B cell (primary cell): ENCODE measurements at regions not wholly inside any gene's neighbourhood (a gene's known extent, or its start where the extent isn't known, plus 50 kb on each side); places are given as distances from the start of the nearest gene placed in this dataset.

Experiments
- ATAC-seq: fragments of 200-7000 bp; cut with Tn5 transposase; one replicate; pipeline ENCODE4 v1.10.0; 2021; ENCODE audit warnings: low read depth, mild to moderate bottlenecking, moderate number of reproducible peaks, moderate library complexity
- CTCF ChIA-PET: fragments of 350-600 bp; sonication (Branson Sonifier 250); formaldehyde crosslinking; loops from one replicate; lab custom pipeline; 2021; ENCODE audit warnings: antibody characterized with exemption, inconsistent platforms; lab: Charles Lee
- POLR2A ChIA-PET: fragments of 350-600 bp; sonication (Branson Sonifier 250); formaldehyde crosslinking; loops from one replicate; lab custom pipeline; 2021; ENCODE audit warnings: antibody characterized with exemption; lab: Charles Lee
- DNase-seq: peaks from one replicate; pipeline ENCODE4 v3.0.0; 2013
- H2AFZ ChIP-seq: 2 replicates; pipeline ENCODE4 v1.6.1; 2012; ENCODE audit warnings: mild to moderate bottlenecking, low read depth, low read length; ENCODE audit not compliant: insufficient read depth, poor library complexity, severe bottlenecking
- H3K27ac ChIP-seq, 2 donors: 1 replicate in 1 of 2; 2 replicates in 1 of 2; pipeline ENCODE4 v1.5.1; 2012 to 2013; ENCODE audit warnings: low read length in 2 of 2, mild to moderate bottlenecking in 2 of 2, moderate library complexity in 1 of 2
- H3K27me3 ChIP-seq, 4 experiments: fragments of 200-600 bp in 1 of 4; sonication (generic) in 1 of 4; replicated peaks in 1 of 4; 1 replicate in 2 of 4; 2 replicates in 2 of 4; pipeline versions ENCODE4 v1.6.1 to v1.7.0; 2013 to 2016; ENCODE audit warnings: low read length in 3 of 4, mild to moderate bottlenecking in 2 of 4, mixed read lengths in 1 of 4, moderate library complexity in 1 of 4; ENCODE audit not compliant: insufficient read depth in 4 of 4, control insufficient read depth in 3 of 4; ENCODE audit errors: control extremely low read depth in 1 of 4
- H3K36me3 ChIP-seq, 2 experiments: replicated peaks in 1 of 2; 1 replicate in 1 of 2; 2 replicates in 1 of 2; pipeline versions ENCODE4 v1.6.1 to v1.7.1; 2013; ENCODE audit warnings: low read length in 1 of 2; ENCODE audit not compliant: insufficient read depth in 2 of 2, control insufficient read depth in 1 of 2; ENCODE audit errors: control extremely low read depth in 1 of 2, extremely low read depth in 1 of 2
- H3K4me1 ChIP-seq, 2 donors: fragments of 200-600 bp in 1 of 2; sonication (generic) in 1 of 2; 1 replicate in 1 of 2; 2 replicates in 1 of 2; pipeline versions ENCODE4 v1.5.1 to v1.6.1; 2013 to 2017; ENCODE audit warnings: low read length in 2 of 2; ENCODE audit not compliant: control insufficient read depth in 2 of 2, insufficient read depth in 2 of 2
- H3K4me2 ChIP-seq: replicated peaks from 2 replicates; pipeline ENCODE3; 2012; ENCODE audit warnings: mild to moderate bottlenecking, low read depth, low read length; ENCODE audit not compliant: poor library complexity, severe bottlenecking
- H3K4me3 ChIP-seq, 5 experiments: fragments of 200-600 bp in 1 of 5; sonication (generic) in 1 of 5; 1 replicate in 3 of 5; 2 replicates in 2 of 5; pipeline versions ENCODE4 v1.5.1 to v1.7.0; 2011 to 2016; ENCODE audit warnings: low read length in 4 of 5, mild to moderate bottlenecking in 4 of 5, low read depth in 2 of 5, control low read depth in 1 of 5, moderate library complexity in 1 of 5; ENCODE audit not compliant: insufficient read depth in 1 of 5; ENCODE audit errors: control extremely low read depth in 1 of 5, extremely low read depth in 1 of 5
- H3K79me2 ChIP-seq: fragments of 200-600 bp; sonication (generic); one replicate; pipeline ENCODE4 v1.6.0; 2016; ENCODE audit warnings: low read length; ENCODE audit not compliant: control insufficient read depth, insufficient read depth
- H3K9ac ChIP-seq: fragments of 200-600 bp; sonication (generic); 2 replicates; pipeline ENCODE4 v1.6.1; 2017; ENCODE audit warnings: mild to moderate bottlenecking, low read length, moderate library complexity
- H3K9me3 ChIP-seq, 3 donors: one replicate each; pipeline versions ENCODE4 v1.6.1 to v1.7.1; 2013; ENCODE audit warnings: low read length in 2 of 3; ENCODE audit not compliant: control insufficient read depth in 2 of 3, insufficient read depth in 1 of 3; ENCODE audit errors: control extremely low read depth in 1 of 3
- H4K20me1 ChIP-seq: 2 replicates; pipeline ENCODE4 v1.6.0; 2012; ENCODE audit warnings: mild to moderate bottlenecking, low read length; ENCODE audit not compliant: insufficient read depth, control insufficient read depth, poor library complexity, severe bottlenecking
- H3K27ac Mint-ChIP-seq: one replicate; pipeline ENCODE4 v1.8.0; 2021; ENCODE audit warnings: mixed read lengths
- H3K27me3 Mint-ChIP-seq: one replicate; pipeline ENCODE4 v1.8.0; 2021; ENCODE audit warnings: mixed read lengths
- H3K4me1 Mint-ChIP-seq: one replicate; pipeline ENCODE4 v1.8.0; 2021; ENCODE audit warnings: mixed read lengths
- H3K4me3 Mint-ChIP-seq: one replicate; pipeline ENCODE4 v1.8.0; 2021; ENCODE audit warnings: mixed read lengths
- H3K9me3 Mint-ChIP-seq: one replicate; pipeline ENCODE4 v1.8.0; 2022; ENCODE audit warnings: mixed read lengths; ENCODE audit not compliant: insufficient read depth
- EZH2 ChIP-seq: IDR thresholded peaks from 2 replicates; pipeline ENCODE4 v1.6.1; 2012; ENCODE audit warnings: borderline replicate concordance, low read depth, mild to moderate bottlenecking, moderate library complexity, low read length; ENCODE audit not compliant: insufficient read depth, poor library complexity, severe bottlenecking
- WGBS: methylation state at CpG from one replicate; pipeline ENCODE4 v1.1.5; 2013; ENCODE audit warnings: missing lambda C conversion rate; ENCODE audit not compliant: insufficient coverage; 5-methylcytosine and 5-hydroxymethylcytosine counted together
- intact Hi-C: fragments of 100-400 bp; cut with micrococcal nuclease; formaldehyde crosslinking; loops from one replicate; pipeline ENCODE4 v1.10.0; 2022
- TF ChIP-seq, protein P1 (sequence below): fragments of 200-600 bp; IDR thresholded peaks from one replicate; pipeline ENCODE4 v1.8.0; 2022; ENCODE audit warnings: antibody characterized with exemption, mild to moderate bottlenecking

DNA sequence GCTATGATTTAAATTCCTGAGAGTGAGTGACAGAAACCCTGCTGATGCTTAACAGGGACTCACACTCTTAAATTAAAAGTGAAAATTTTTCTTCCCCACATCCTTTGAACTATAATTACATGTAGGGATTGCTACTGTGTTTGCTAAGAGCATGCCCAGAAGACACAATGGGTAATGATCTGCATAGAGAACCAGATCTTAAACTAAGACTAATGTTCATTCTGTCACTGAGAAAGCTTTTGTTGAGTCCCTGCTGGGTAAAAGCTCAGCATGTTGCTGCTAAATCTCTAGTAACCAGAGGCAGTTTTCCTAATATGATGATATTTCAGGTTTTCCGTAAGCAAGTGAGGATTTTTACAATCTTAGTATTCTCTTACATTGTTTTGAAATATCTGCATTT lies 424.8 kb upstream of the SMC2 start:
- TF ChIP-seq, protein P1, sequence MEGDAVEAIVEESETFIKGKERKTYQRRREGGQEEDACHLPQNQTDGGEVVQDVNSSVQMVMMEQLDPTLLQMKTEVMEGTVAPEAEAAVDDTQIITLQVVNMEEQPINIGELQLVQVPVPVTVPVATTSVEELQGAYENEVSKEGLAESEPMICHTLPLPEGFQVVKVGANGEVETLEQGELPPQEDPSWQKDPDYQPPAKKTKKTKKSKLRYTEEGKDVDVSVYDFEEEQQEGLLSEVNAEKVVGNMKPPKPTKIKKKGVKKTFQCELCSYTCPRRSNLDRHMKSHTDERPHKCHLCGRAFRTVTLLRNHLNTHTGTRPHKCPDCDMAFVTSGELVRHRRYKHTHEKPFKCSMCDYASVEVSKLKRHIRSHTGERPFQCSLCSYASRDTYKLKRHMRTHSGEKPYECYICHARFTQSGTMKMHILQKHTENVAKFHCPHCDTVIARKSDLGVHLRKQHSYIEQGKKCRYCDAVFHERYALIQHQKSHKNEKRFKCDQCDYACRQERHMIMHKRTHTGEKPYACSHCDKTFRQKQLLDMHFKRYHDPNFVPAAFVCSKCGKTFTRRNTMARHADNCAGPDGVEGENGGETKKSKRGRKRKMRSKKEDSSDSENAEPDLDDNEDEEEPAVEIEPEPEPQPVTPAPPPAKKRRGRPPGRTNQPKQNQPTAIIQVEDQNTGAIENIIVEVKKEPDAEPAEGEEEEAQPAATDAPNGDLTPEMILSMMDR: no peak
- TF ChIP-seq EZH2: no peak
- no peak overlapping the region for H3K4me3 ChIP-seq
- CTCF ChIA-PET: no interaction called here
- H2AFZ ChIP-seq: no peak overlapping the region
- no peak overlapping the region for H3K27ac ChIP-seq
- H3K27me3 Mint-ChIP-seq: no peaks in the 10 kb centered on the region
- H3K9me3 ChIP-seq: no peaks in the 10 kb centered on the region
- H3K4me1 Mint-ChIP-seq: no peaks in the 10 kb centered on the region
- DNase-seq (no peak), ATAC-seq (no peak)
- intact Hi-C loops: no loop called here
- H3K4me3 Mint-ChIP-seq: no peak overlapping the region
- no peaks in the 10 kb centered on the region for H3K4me1 ChIP-seq
- no peak overlapping the region for H3K4me2 ChIP-seq
- no peaks in the 10 kb centered on the region for H3K79me2 ChIP-seq
- H3K9ac ChIP-seq: no peak overlapping the region
- no peaks in the 10 kb centered on the region for H4K20me1 ChIP-seq
- H3K27ac Mint-ChIP-seq: no peak overlapping the region
- no peaks in the 10 kb centered on the region for H3K27me3 ChIP-seq
- WGBS: no CpG with 5 or more reads among the region's 1 CpG
- POLR2A ChIA-PET: no interaction called here
- H3K36me3 ChIP-seq: no peaks in the 10 kb centered on the region
- H3K9me3 Mint-ChIP-seq: no peaks in the 10 kb centered on the region

DNA sequence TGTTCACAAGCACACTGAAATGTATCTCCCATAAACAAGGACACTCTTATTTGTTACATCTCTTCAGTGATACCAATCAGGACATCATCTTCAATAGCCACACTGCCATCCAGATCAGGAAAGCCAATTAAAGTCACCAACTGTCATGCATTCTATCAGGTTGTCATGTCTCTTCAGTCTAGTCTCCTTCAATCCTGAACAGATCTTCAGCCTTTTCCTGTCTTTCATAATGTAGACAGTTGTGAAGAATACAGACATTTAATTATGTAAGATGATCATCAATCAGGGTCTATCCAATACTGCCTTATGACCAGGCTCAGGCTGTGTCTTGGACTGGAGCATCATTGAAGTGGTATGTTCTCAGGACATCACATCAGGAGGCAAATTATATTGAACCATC lies 419.8 kb upstream of the SMC2 start:
- no peaks in the 10 kb centered on the region for H3K4me1 Mint-ChIP-seq
- ChIA-PET POLR2A (no interaction called here), CTCF (no interaction called here)
- TF ChIP-seq EZH2: no peak
- TF ChIP-seq, protein P1: no peak
- Histone ChIP-seq H3K4me3 (no peak overlapping the region), H4K20me1 (no peaks in the 10 kb centered on the region), H3K9me3 (no peaks in the 10 kb centered on the region), H3K4me1 (no peaks in the 10 kb centered on the region), H3K27ac (no peak overlapping the region), H3K79me2 (no peaks in the 10 kb centered on the region), H2AFZ (no peak overlapping the region), H3K9ac (no peak overlapping the region), H3K4me2 (no peak overlapping the region), H3K27me3 (no peaks in the 10 kb centered on the region), H3K36me3 (no peaks in the 10 kb centered on the region)
- H3K27me3 Mint-ChIP-seq: no peaks in the 10 kb centered on the region
- no peak overlapping the region for H3K4me3 Mint-ChIP-seq
- intact Hi-C loops: no loop called here
- H3K9me3 Mint-ChIP-seq: no peaks in the 10 kb centered on the region
- no peak overlapping the region for H3K27ac Mint-ChIP-seq
- no peak for DNase-seq
- ATAC-seq: no peak
